ENCODE measurements at regions not wholly inside any gene's neighbourhood (a gene's known extent, or its start where the extent isn't known, plus 50 kb on each side); places are given as distances from the start of the nearest gene placed in this dataset.

GRCh38 chr19:34847393-34847792, 74.4 kb upstream of the ZNF599 start:
- TF ChIP-seq CTCF (IDR thresholded peaks at IDR 0.05; ENCODE audit: insufficient read depth, low read depth, low read length, missing control alignments), result no peak
- H3K4me3 ChIP-seq (ENCODE audit: low read depth, low read length), result no peak overlapping the region
- no peak for DNase-seq (ENCODE audit: low read depth)

GRCh38 chr19:34844277-34844676, 71.3 kb upstream of the ZNF599 start:
- H3K4me3 ChIP-seq (ENCODE audit: low read depth, low read length), result no peak overlapping the region
- TF ChIP-seq CTCF (IDR thresholded peaks at IDR 0.05; ENCODE audit: insufficient read depth, low read depth, low read length, missing control alignments), result no peak
- DNase-seq (ENCODE audit: low read depth), result no peak

- no peak for DNase-seq (ENCODE audit: low read depth)
- H3K4me3 ChIP-seq (ENCODE audit: low read depth, low read length), result no peak overlapping the region
- TF ChIP-seq CTCF (IDR thresholded peaks at IDR 0.05; ENCODE audit: insufficient read depth, low read depth, low read length, missing control alignments), result no peak
These were observed 68.8 kb upstream of the ZNF599 start for GRCh38 chr19:34841780-34842179.

GRCh38 chr19:34838753-34839431, 65.9 kb upstream of the ZNF599 start:
- H3K4me3 ChIP-seq (ENCODE audit: low read depth, low read length), result no peak overlapping the region
- no peak for DNase-seq (ENCODE audit: low read depth)
- no peak for TF ChIP-seq CTCF (IDR thresholded peaks at IDR 0.05; ENCODE audit: insufficient read depth, low read depth, low read length, missing control alignments)

GRCh38 chr19:34838248-34838647, 65.2 kb upstream of the ZNF599 start:
- DNase-seq (ENCODE audit: low read depth), result no peak
- no peak overlapping the region for H3K4me3 ChIP-seq (ENCODE audit: low read depth, low read length)
- TF ChIP-seq CTCF (IDR thresholded peaks at IDR 0.05; ENCODE audit: insufficient read depth, low read depth, low read length, missing control alignments), result no peak

GRCh38 chr19:34837262-34837661, 64.2 kb upstream of the ZNF599 start:
- TF ChIP-seq CTCF (IDR thresholded peaks at IDR 0.05; ENCODE audit: insufficient read depth, low read depth, low read length, missing control alignments), result no peak
- DNase-seq (ENCODE audit: low read depth), result no peak
- no peak overlapping the region for H3K4me3 ChIP-seq (ENCODE audit: low read depth, low read length)
